ENCODE measurements at regions not wholly inside any gene's neighbourhood (a gene's known extent, or its start where the extent isn't known, plus 50 kb on each side); places are given as distances from the start of the nearest gene placed in this dataset.

GRCh38 chr11:131217313-131218310 lies 152.8 kb upstream of the NTM start:
- H3K56ac ChIP-seq (ENCODE audit: low read length), result no peak overlapping the region
- no peak overlapping the region for H3K9ac ChIP-seq (ENCODE audit: low read length)
- peak; percentile 45 for DNase-seq
- no peaks in the 10 kb centered on the region for H3K79me1 ChIP-seq (ENCODE audit: low read length)
- peaks cover 8% of the 10 kb centered on the region for H3K4me1 ChIP-seq (ENCODE audit: control insufficient read depth, low read depth, low read length)
- H2BK5ac ChIP-seq (ENCODE audit: low read length), result no peak overlapping the region
- no CpG with 5 or more reads among the region's 8 CpGs for WGBS (ENCODE audit: extremely low coverage, insufficient coverage, low lambda C conversion rate)
- no peak overlapping the region for H3K4ac ChIP-seq (ENCODE audit: low read depth, low read length)
- no peak overlapping the region for H4K5ac ChIP-seq (ENCODE audit: low read length)
- H3K27me3 ChIP-seq (ENCODE audit: insufficient read depth, low read length, poor library complexity), result no peaks in the 10 kb centered on the region
- H3K36me3 ChIP-seq (ENCODE audit: control insufficient read depth, insufficient read depth, low read length), result no peaks in the 10 kb centered on the region
- H3K79me2 ChIP-seq (ENCODE audit: control insufficient read depth, insufficient read depth, low read length), result no peaks in the 10 kb centered on the region
- no peak overlapping the region for H3K4me3 ChIP-seq (ENCODE audit: low read length)
- H2BK15ac ChIP-seq (replicated peaks; ENCODE audit: low read depth), result no peak overlapping the region
- no peak overlapping the region for H4K8ac ChIP-seq (ENCODE audit: low read depth, low read length)
- H2BK120ac ChIP-seq (ENCODE audit: low read depth, low read length), result peak overlapping the region; percentile 33
- no peak overlapping the region for H3K23ac ChIP-seq (ENCODE audit: low read length)
- H2AK5ac ChIP-seq (ENCODE audit: low read length), result no peak overlapping the region
- no peak overlapping the region for H3K27ac ChIP-seq (ENCODE audit: low read depth, low read length)
- no peak overlapping the region for H3K18ac ChIP-seq (ENCODE audit: low read length)
- H3K4me2 ChIP-seq (ENCODE audit: low read length), result no peak overlapping the region

GRCh38 chr11:131218542-131218941 lies 151.9 kb upstream of the NTM start:
- Histone ChIP-seq H3K27me3 (ENCODE audit: insufficient read depth, low read length, poor library complexity) (no peaks in the 10 kb centered on the region), H2AK5ac (ENCODE audit: low read length) (no peak overlapping the region), H3K23ac (ENCODE audit: low read length) (no peak overlapping the region), H4K8ac (ENCODE audit: low read depth, low read length) (no peak overlapping the region), H3K18ac (ENCODE audit: low read length) (no peak overlapping the region), H3K79me1 (ENCODE audit: low read length) (no peaks in the 10 kb centered on the region), H2BK5ac (ENCODE audit: low read length) (no peak overlapping the region), H3K79me2 (ENCODE audit: control insufficient read depth, insufficient read depth, low read length) (no peaks in the 10 kb centered on the region), H3K56ac (ENCODE audit: low read length) (no peak overlapping the region), H3K4me1 (ENCODE audit: control insufficient read depth, low read depth, low read length) (peaks cover 8% of the 10 kb centered on the region), H3K36me3 (ENCODE audit: control insufficient read depth, insufficient read depth, low read length) (no peaks in the 10 kb centered on the region), H3K4me3 (ENCODE audit: low read length) (no peak overlapping the region), H4K5ac (ENCODE audit: low read length) (no peak overlapping the region), H3K27ac (ENCODE audit: low read depth, low read length) (no peak overlapping the region), H2BK15ac (replicated peaks; ENCODE audit: low read depth) (no peak overlapping the region), H3K9ac (ENCODE audit: low read length) (no peak overlapping the region), H3K4me2 (ENCODE audit: low read length) (no peak overlapping the region), H3K4ac (ENCODE audit: low read depth, low read length) (no peak overlapping the region), H2BK120ac (ENCODE audit: low read depth, low read length) (no peak overlapping the region)
- no CpG with 5 or more reads among the region's 1 CpG for WGBS (ENCODE audit: extremely low coverage, insufficient coverage, low lambda C conversion rate)
- peak; percentile 79 for DNase-seq

GRCh38 chr11:131219646-131220045 lies 150.8 kb upstream of the NTM start:
- H2BK120ac ChIP-seq (ENCODE audit: low read depth, low read length), result no peak overlapping the region
- H2BK15ac ChIP-seq (replicated peaks; ENCODE audit: low read depth), result no peak overlapping the region
- H3K9ac ChIP-seq (ENCODE audit: low read length), result no peak overlapping the region
- H3K4me1 ChIP-seq (ENCODE audit: control insufficient read depth, low read depth, low read length), result peaks cover 9% of the 10 kb centered on the region
- no peak overlapping the region for H3K27ac ChIP-seq (ENCODE audit: low read depth, low read length)
- no peak overlapping the region for H4K5ac ChIP-seq (ENCODE audit: low read length)
- H3K79me2 ChIP-seq (ENCODE audit: control insufficient read depth, insufficient read depth, low read length), result no peaks in the 10 kb centered on the region
- no peak overlapping the region for H3K4me2 ChIP-seq (ENCODE audit: low read length)
- no peak overlapping the region for H3K56ac ChIP-seq (ENCODE audit: low read length)
- H2BK5ac ChIP-seq (ENCODE audit: low read length), result no peak overlapping the region
- H3K23ac ChIP-seq (ENCODE audit: low read length), result no peak overlapping the region
- H3K18ac ChIP-seq (ENCODE audit: low read length), result no peak overlapping the region
- no peak overlapping the region for H2AK5ac ChIP-seq (ENCODE audit: low read length)
- no peaks in the 10 kb centered on the region for H3K79me1 ChIP-seq (ENCODE audit: low read length)
- H3K27me3 ChIP-seq (ENCODE audit: insufficient read depth, low read length, poor library complexity), result no peaks in the 10 kb centered on the region
- no peaks in the 10 kb centered on the region for H3K36me3 ChIP-seq (ENCODE audit: control insufficient read depth, insufficient read depth, low read length)
- H3K4me3 ChIP-seq (ENCODE audit: low read length), result no peak overlapping the region
- no peak overlapping the region for H3K4ac ChIP-seq (ENCODE audit: low read depth, low read length)
- H4K8ac ChIP-seq (ENCODE audit: low read depth, low read length), result no peak overlapping the region
- no peak for DNase-seq

GRCh38 chr11:131223198-131223991 lies 147.0 kb upstream of the NTM start:
- Histone ChIP-seq H2BK5ac (ENCODE audit: low read length) (no peak overlapping the region), H3K27ac (ENCODE audit: low read depth, low read length) (no peak overlapping the region), H3K4ac (ENCODE audit: low read depth, low read length) (no peak overlapping the region), H3K4me1 (ENCODE audit: control insufficient read depth, low read depth, low read length) (peaks cover 6% of the 10 kb centered on the region), H3K27me3 (ENCODE audit: insufficient read depth, low read length, poor library complexity) (no peaks in the 10 kb centered on the region), H3K9ac (ENCODE audit: low read length) (no peak overlapping the region), H4K8ac (ENCODE audit: low read depth, low read length) (no peak overlapping the region), H2BK15ac (replicated peaks; ENCODE audit: low read depth) (no peak overlapping the region), H3K18ac (ENCODE audit: low read length) (no peak overlapping the region), H3K79me2 (ENCODE audit: control insufficient read depth, insufficient read depth, low read length) (no peaks in the 10 kb centered on the region), H2AK5ac (ENCODE audit: low read length) (no peak overlapping the region), H3K4me3 (ENCODE audit: low read length) (no peak overlapping the region), H3K4me2 (ENCODE audit: low read length) (no peak overlapping the region), H2BK120ac (ENCODE audit: low read depth, low read length) (peak overlapping the region; percentile 73), H3K56ac (ENCODE audit: low read length) (no peak overlapping the region), H3K79me1 (ENCODE audit: low read length) (no peaks in the 10 kb centered on the region), H3K36me3 (ENCODE audit: control insufficient read depth, insufficient read depth, low read length) (no peaks in the 10 kb centered on the region), H3K23ac (ENCODE audit: low read length) (no peak overlapping the region), H4K5ac (ENCODE audit: low read length) (no peak overlapping the region)
- DNase-seq, result peak; percentile 89

- no peak overlapping the region for H2BK5ac ChIP-seq (ENCODE audit: low read length)
- no peak overlapping the region for H3K9ac ChIP-seq (ENCODE audit: low read length)
- no peaks in the 10 kb centered on the region for H3K79me1 ChIP-seq (ENCODE audit: low read length)
- H3K4ac ChIP-seq (ENCODE audit: low read depth, low read length), result no peak overlapping the region
- H3K18ac ChIP-seq (ENCODE audit: low read length), result no peak overlapping the region
- H3K23ac ChIP-seq (ENCODE audit: low read length), result no peak overlapping the region
- H2BK120ac ChIP-seq (ENCODE audit: low read depth, low read length), result no peak overlapping the region
- H2BK15ac ChIP-seq (replicated peaks; ENCODE audit: low read depth), result no peak overlapping the region
- no peak overlapping the region for H2AK5ac ChIP-seq (ENCODE audit: low read length)
- no peak overlapping the region for H3K27ac ChIP-seq (ENCODE audit: low read depth, low read length)
- WGBS (ENCODE audit: extremely low coverage, insufficient coverage, low lambda C conversion rate), result no CpG with 5 or more reads among the region's 2 CpGs
- H3K36me3 ChIP-seq (ENCODE audit: control insufficient read depth, insufficient read depth, low read length), result no peaks in the 10 kb centered on the region
- no peaks in the 10 kb centered on the region for H3K79me2 ChIP-seq (ENCODE audit: control insufficient read depth, insufficient read depth, low read length)
- no peak overlapping the region for H3K4me3 ChIP-seq (ENCODE audit: low read length)
- H4K8ac ChIP-seq (ENCODE audit: low read depth, low read length), result no peak overlapping the region
- H4K5ac ChIP-seq (ENCODE audit: low read length), result no peak overlapping the region
- DNase-seq, result no peak
- H3K27me3 ChIP-seq (ENCODE audit: insufficient read depth, low read length, poor library complexity), result no peaks in the 10 kb centered on the region
- no peak overlapping the region for H3K56ac ChIP-seq (ENCODE audit: low read length)
- H3K4me1 ChIP-seq (ENCODE audit: control insufficient read depth, low read depth, low read length), result peaks cover 6% of the 10 kb centered on the region
- H3K4me2 ChIP-seq (ENCODE audit: low read length), result no peak overlapping the region
Measured at GRCh38 chr11:131228378-131228777, 142.0 kb upstream of the NTM start.

Data from mesendoderm (in vitro differentiated cells).